GM18909 (cell line): ENCODE measurements at regions not wholly inside any gene's neighbourhood (a gene's known extent, or its start where the extent isn't known, plus 50 kb on each side); places are given as distances from the start of the nearest gene placed in this dataset.
"Not testable (repeated sequence)": the region's sequence is repeated elsewhere in the genome, so short reads cannot be mapped to it uniquely, and the experiment has no call there.

Experiments
- ATAC-seq: cut with Tn5 transposase; IDR thresholded peaks from one replicate; pipeline ENCODE4 v1.9.1; 2021; ENCODE audit warnings: mild to moderate bottlenecking; ENCODE audit not compliant: unreplicated experiment, poor library complexity

GRCh38 chr5:111993242-111993641 is 236.2 kb upstream of the NREP start:
- ATAC-seq, result no peak

- ATAC-seq, result peak; percentile 55
Observed at GRCh38 chr5:111984044-111984443, 227.1 kb upstream of the NREP start.

- ATAC-seq, result no peak
Observed at GRCh38 chr5:111983459-111983858, 226.5 kb upstream of the NREP start.

GRCh38 chr5:111977436-111977829 is 220.4 kb upstream of the NREP start:
- no peak for ATAC-seq

GRCh38 chr5:111976705-111977435 is 219.9 kb upstream of the NREP start:
- no peak for ATAC-seq

GRCh38 chr5:111975133-111975532 is 218.1 kb upstream of the NREP start:
- no peak for ATAC-seq

GRCh38 chr5:111973961-111974360 is 217.0 kb upstream of the NREP start:
- no peak for ATAC-seq

GRCh38 chr5:111972548-111972947 is 215.6 kb upstream of the NREP start:
- ATAC-seq, result no peak

- ATAC-seq, result no peak
Observed at GRCh38 chr5:111972080-111972479, 215.1 kb upstream of the NREP start.

GRCh38 chr5:111968459-111968858 is 211.5 kb upstream of the NREP start:
- ATAC-seq, result no peak

- no peak for ATAC-seq
Observed at GRCh38 chr5:111967463-111967862, 210.5 kb upstream of the NREP start.

GRCh38 chr5:111966290-111966689 is 209.3 kb upstream of the NREP start:
- no peak for ATAC-seq

- ATAC-seq, result no peak
Observed at GRCh38 chr5:111963555-111963954, 206.6 kb upstream of the NREP start.

GRCh38 chr5:111962906-111963305 is 205.9 kb upstream of the NREP start:
- no peak for ATAC-seq

- no peak for ATAC-seq
Observed at GRCh38 chr5:111961862-111962261, 204.9 kb upstream of the NREP start.

- ATAC-seq, result no peak
Observed at GRCh38 chr5:111960476-111961215, 203.7 kb upstream of the NREP start.

GRCh38 chr5:111958851-111959250 is 201.9 kb upstream of the NREP start:
- ATAC-seq, result no peak

GRCh38 chr5:111956765-111957164 is 199.8 kb upstream of the NREP start:
- not testable (repeated sequence) for ATAC-seq

GRCh38 chr5:111954516-111955395 is 197.8 kb upstream of the NREP start:
- ATAC-seq, result peak; percentile 85

- no peak for ATAC-seq
Observed at GRCh38 chr5:111953351-111954127, 196.5 kb upstream of the NREP start.
